H1 (cell line): ENCODE measurements at regions not wholly inside any gene's neighbourhood (a gene's known extent, or its start where the extent isn't known, plus 50 kb on each side); places are given as distances from the start of the nearest gene placed in this dataset.

Experiments
- CHD2 ChIP-seq: IDR thresholded peaks from 2 replicates; pipeline ENCODE4 v1.6.1; 2012; ENCODE audit warnings: low read length, improper control_type of control experiment
- EGR1 ChIP-seq: IDR thresholded peaks from 2 replicates; pipeline ENCODE4 v1.6.1; 2011; ENCODE audit warnings: low read depth, low read length, borderline replicate concordance
- TF ChIP-seq, protein P1 (sequence below): fragments of 300-600 bp; sonication (generic); IDR thresholded peaks from 2 replicates; pipeline ENCODE4 v1.7.1; 2012; ENCODE audit warnings: low read length, moderate library complexity, mild to moderate bottlenecking, inconsistent platforms; ENCODE audit not compliant: insufficient replicate concordance

DNA sequence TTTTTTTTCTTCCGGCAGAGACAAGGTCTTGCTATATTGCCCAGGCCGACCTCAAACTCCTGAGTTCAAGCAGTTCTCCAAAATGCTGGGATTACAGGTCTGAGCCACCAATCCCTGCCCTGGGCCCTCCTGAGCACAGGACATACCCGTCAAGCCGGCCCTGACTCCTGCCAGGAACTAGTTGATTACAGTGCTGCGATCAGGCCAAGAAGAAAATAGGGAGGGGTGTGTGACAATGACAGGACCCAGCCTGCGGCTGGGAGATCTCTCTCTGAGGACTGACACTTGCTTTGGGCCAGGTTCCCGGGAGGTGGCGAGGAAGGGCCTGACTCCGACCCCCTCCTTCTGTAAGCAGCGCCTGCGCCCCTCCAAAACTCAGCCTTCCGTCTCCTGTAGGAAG lies 276.6 kb downstream of the MRTFB start (continued):
- TF ChIP-seq, protein P1, sequence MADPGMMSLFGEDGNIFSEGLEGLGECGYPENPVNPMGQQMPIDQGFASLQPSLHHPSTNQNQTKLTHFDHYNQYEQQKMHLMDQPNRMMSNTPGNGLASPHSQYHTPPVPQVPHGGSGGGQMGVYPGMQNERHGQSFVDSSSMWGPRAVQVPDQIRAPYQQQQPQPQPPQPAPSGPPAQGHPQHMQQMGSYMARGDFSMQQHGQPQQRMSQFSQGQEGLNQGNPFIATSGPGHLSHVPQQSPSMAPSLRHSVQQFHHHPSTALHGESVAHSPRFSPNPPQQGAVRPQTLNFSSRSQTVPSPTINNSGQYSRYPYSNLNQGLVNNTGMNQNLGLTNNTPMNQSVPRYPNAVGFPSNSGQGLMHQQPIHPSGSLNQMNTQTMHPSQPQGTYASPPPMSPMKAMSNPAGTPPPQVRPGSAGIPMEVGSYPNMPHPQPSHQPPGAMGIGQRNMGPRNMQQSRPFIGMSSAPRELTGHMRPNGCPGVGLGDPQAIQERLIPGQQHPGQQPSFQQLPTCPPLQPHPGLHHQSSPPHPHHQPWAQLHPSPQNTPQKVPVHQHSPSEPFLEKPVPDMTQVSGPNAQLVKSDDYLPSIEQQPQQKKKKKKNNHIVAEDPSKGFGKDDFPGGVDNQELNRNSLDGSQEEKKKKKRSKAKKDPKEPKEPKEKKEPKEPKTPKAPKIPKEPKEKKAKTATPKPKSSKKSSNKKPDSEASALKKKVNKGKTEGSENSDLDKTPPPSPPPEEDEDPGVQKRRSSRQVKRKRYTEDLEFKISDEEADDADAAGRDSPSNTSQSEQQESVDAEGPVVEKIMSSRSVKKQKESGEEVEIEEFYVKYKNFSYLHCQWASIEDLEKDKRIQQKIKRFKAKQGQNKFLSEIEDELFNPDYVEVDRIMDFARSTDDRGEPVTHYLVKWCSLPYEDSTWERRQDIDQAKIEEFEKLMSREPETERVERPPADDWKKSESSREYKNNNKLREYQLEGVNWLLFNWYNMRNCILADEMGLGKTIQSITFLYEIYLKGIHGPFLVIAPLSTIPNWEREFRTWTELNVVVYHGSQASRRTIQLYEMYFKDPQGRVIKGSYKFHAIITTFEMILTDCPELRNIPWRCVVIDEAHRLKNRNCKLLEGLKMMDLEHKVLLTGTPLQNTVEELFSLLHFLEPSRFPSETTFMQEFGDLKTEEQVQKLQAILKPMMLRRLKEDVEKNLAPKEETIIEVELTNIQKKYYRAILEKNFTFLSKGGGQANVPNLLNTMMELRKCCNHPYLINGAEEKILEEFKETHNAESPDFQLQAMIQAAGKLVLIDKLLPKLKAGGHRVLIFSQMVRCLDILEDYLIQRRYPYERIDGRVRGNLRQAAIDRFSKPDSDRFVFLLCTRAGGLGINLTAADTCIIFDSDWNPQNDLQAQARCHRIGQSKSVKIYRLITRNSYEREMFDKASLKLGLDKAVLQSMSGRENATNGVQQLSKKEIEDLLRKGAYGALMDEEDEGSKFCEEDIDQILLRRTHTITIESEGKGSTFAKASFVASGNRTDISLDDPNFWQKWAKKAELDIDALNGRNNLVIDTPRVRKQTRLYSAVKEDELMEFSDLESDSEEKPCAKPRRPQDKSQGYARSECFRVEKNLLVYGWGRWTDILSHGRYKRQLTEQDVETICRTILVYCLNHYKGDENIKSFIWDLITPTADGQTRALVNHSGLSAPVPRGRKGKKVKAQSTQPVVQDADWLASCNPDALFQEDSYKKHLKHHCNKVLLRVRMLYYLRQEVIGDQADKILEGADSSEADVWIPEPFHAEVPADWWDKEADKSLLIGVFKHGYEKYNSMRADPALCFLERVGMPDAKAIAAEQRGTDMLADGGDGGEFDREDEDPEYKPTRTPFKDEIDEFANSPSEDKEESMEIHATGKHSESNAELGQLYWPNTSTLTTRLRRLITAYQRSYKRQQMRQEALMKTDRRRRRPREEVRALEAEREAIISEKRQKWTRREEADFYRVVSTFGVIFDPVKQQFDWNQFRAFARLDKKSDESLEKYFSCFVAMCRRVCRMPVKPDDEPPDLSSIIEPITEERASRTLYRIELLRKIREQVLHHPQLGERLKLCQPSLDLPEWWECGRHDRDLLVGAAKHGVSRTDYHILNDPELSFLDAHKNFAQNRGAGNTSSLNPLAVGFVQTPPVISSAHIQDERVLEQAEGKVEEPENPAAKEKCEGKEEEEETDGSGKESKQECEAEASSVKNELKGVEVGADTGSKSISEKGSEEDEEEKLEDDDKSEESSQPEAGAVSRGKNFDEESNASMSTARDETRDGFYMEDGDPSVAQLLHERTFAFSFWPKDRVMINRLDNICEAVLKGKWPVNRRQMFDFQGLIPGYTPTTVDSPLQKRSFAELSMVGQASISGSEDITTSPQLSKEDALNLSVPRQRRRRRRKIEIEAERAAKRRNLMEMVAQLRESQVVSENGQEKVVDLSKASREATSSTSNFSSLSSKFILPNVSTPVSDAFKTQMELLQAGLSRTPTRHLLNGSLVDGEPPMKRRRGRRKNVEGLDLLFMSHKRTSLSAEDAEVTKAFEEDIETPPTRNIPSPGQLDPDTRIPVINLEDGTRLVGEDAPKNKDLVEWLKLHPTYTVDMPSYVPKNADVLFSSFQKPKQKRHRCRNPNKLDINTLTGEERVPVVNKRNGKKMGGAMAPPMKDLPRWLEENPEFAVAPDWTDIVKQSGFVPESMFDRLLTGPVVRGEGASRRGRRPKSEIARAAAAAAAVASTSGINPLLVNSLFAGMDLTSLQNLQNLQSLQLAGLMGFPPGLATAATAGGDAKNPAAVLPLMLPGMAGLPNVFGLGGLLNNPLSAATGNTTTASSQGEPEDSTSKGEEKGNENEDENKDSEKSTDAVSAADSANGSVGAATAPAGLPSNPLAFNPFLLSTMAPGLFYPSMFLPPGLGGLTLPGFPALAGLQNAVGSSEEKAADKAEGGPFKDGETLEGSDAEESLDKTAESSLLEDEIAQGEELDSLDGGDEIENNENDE = no peak
- TF ChIP-seq EGR1 (no peak), CHD2 (no peak)
